GM18499 (cell line): ENCODE measurements at regions not wholly inside any gene's neighbourhood (a gene's known extent, or its start where the extent isn't known, plus 50 kb on each side); places are given as distances from the start of the nearest gene placed in this dataset.
"Not testable (repeated sequence)": the region's sequence is repeated elsewhere in the genome, so short reads cannot be mapped to it uniquely, and the experiment has no call there.

Experiments used
- ATAC-seq: cut with Tn5 transposase; IDR thresholded peaks from one replicate; pipeline ENCODE4 v1.9.1; 2021; ENCODE audit warnings: moderate number of reproducible peaks; ENCODE audit not compliant: insufficient read depth, unreplicated experiment

GRCh38 chr9:103226647-103227013, 231.5 kb downstream of the CYLC2 start:
- no peak for ATAC-seq

- ATAC-seq: not testable (repeated sequence)
Observed at GRCh38 chr9:103237571-103238109, 242.5 kb downstream of the CYLC2 start.

GRCh38 chr9:103242025-103242424, 246.9 kb downstream of the CYLC2 start:
- ATAC-seq: no peak

GRCh38 chr9:103242486-103242885, 247.4 kb downstream of the CYLC2 start:
- no peak for ATAC-seq

- ATAC-seq: no peak
Observed at GRCh38 chr9:103243553-103243952, 248.4 kb downstream of the CYLC2 start.

GRCh38 chr9:103245369-103245768, 250.2 kb downstream of the CYLC2 start:
- no peak for ATAC-seq

GRCh38 chr9:103261951-103262350, 266.8 kb downstream of the CYLC2 start:
- ATAC-seq: no peak

GRCh38 chr9:103266064-103266463, 270.9 kb downstream of the CYLC2 start:
- no peak for ATAC-seq

- no peak for ATAC-seq
Observed at GRCh38 chr9:103277240-103277639, 282.1 kb downstream of the CYLC2 start.

- ATAC-seq: no peak
Observed at GRCh38 chr9:103281126-103281525, 286.0 kb downstream of the CYLC2 start.

- ATAC-seq: no peak
Observed at GRCh38 chr9:103287361-103287760, 292.2 kb downstream of the CYLC2 start.

GRCh38 chr9:103296189-103296588, 301.1 kb downstream of the CYLC2 start:
- no peak for ATAC-seq

- no peak for ATAC-seq
Observed at GRCh38 chr9:103301051-103301450, 305.9 kb downstream of the CYLC2 start.

- ATAC-seq: no peak
Observed at GRCh38 chr9:103304797-103305196, 309.7 kb downstream of the CYLC2 start.

GRCh38 chr9:103319979-103320378, 324.8 kb downstream of the CYLC2 start:
- no peak for ATAC-seq

GRCh38 chr9:103323699-103324098, 328.6 kb downstream of the CYLC2 start:
- no peak for ATAC-seq

GRCh38 chr9:103335461-103335860, 340.3 kb downstream of the CYLC2 start:
- no peak for ATAC-seq

- ATAC-seq: no peak
Observed at GRCh38 chr9:103355000-103355399, 359.9 kb downstream of the CYLC2 start.

- ATAC-seq: not testable (repeated sequence)
Observed at GRCh38 chr9:103357980-103358379, 362.8 kb downstream of the CYLC2 start.

- ATAC-seq: no peak
Observed at GRCh38 chr9:103361906-103362305, 366.8 kb downstream of the CYLC2 start.

GRCh38 chr9:103362986-103363385, 367.9 kb downstream of the CYLC2 start:
- ATAC-seq: no peak

- ATAC-seq: no peak
Observed at GRCh38 chr9:103364753-103365152, 369.6 kb downstream of the CYLC2 start.

GRCh38 chr9:103371152-103371551, 376.0 kb downstream of the CYLC2 start:
- no peak for ATAC-seq
